GM19238 (cell line): ENCODE measurements at regions not wholly inside any gene's neighbourhood (a gene's known extent, or its start where the extent isn't known, plus 50 kb on each side); places are given as distances from the start of the nearest gene placed in this dataset.

Source experiments
- DNase-seq: peaks from one replicate; pipeline ENCODE4 v3.0.0; 2011; ENCODE audit warnings: low spot score; ENCODE audit not compliant: insufficient read length

- no peak for DNase-seq
These were observed 126.6 kb downstream of the EMX2 start for GRCh38 chr10:117669122-117669521.

- DNase-seq = no peak
These were observed 127.8 kb downstream of the EMX2 start for GRCh38 chr10:117670116-117670904.

GRCh38 chr10:117673230-117674010 is 130.9 kb downstream of the EMX2 start:
- DNase-seq = no peak

- DNase-seq = no peak
These were observed 131.7 kb downstream of the EMX2 start for GRCh38 chr10:117674201-117674600.

GRCh38 chr10:117674646-117675045 is 132.1 kb downstream of the EMX2 start:
- no peak for DNase-seq

- no peak for DNase-seq
These were observed 133.0 kb downstream of the EMX2 start for GRCh38 chr10:117675514-117676055.

- no peak for DNase-seq
These were observed 134.7 kb downstream of the EMX2 start for GRCh38 chr10:117677239-117677638.

GRCh38 chr10:117677890-117678500 is 135.4 kb downstream of the EMX2 start:
- DNase-seq = no peak

- DNase-seq = no peak
These were observed 138.1 kb downstream of the EMX2 start for GRCh38 chr10:117680601-117681000.

GRCh38 chr10:117681104-117681503 is 138.6 kb downstream of the EMX2 start:
- DNase-seq = no peak

GRCh38 chr10:117684046-117684610 is 141.6 kb downstream of the EMX2 start:
- no peak for DNase-seq

GRCh38 chr10:117684672-117685211 is 142.2 kb downstream of the EMX2 start:
- DNase-seq = no peak

GRCh38 chr10:117685431-117685830 is 142.9 kb downstream of the EMX2 start:
- DNase-seq = no peak

- DNase-seq = no peak
These were observed 144.1 kb downstream of the EMX2 start for GRCh38 chr10:117686606-117687005.

GRCh38 chr10:117688358-117688757 is 145.8 kb downstream of the EMX2 start:
- no peak for DNase-seq

- DNase-seq = no peak
These were observed 147.0 kb downstream of the EMX2 start for GRCh38 chr10:117689566-117689965.

- DNase-seq = no peak
These were observed 147.8 kb downstream of the EMX2 start for GRCh38 chr10:117690359-117690758.

GRCh38 chr10:117694190-117694589 is 151.6 kb downstream of the EMX2 start:
- DNase-seq = no peak

GRCh38 chr10:117697402-117697801 is 154.9 kb downstream of the EMX2 start:
- no peak for DNase-seq

GRCh38 chr10:117698809-117699208 is 156.3 kb downstream of the EMX2 start:
- no peak for DNase-seq

GRCh38 chr10:117699436-117700075 is 157.0 kb downstream of the EMX2 start:
- DNase-seq = no peak
